ENCODE measurements at regions not wholly inside any gene's neighbourhood (a gene's known extent, or its start where the extent isn't known, plus 50 kb on each side); places are given as distances from the start of the nearest gene placed in this dataset.

- Mint-ChIP-seq H3K27ac (ENCODE audit: unreplicated experiment) (no peak overlapping the region), H3K4me1 (ENCODE audit: unreplicated experiment) (peaks cover 14% of the 10 kb centered on the region), H3K9me3 (ENCODE audit: unreplicated experiment) (no peaks in the 10 kb centered on the region), H3K4me3 (ENCODE audit: unreplicated experiment) (no peak overlapping the region), H3K36me3 (ENCODE audit: unreplicated experiment) (no peaks in the 10 kb centered on the region), H3K27me3 (ENCODE audit: unreplicated experiment) (no peaks in the 10 kb centered on the region)
- no peak for TF ChIP-seq CTCF (IDR thresholded peaks at IDR 0.05)
- DNase-seq (ENCODE audit: extremely low spot score, unreplicated experiment) = no peak
Observed at GRCh38 chr20:50373674-50374286, 136.4 kb upstream of the PTPN1 start.

GRCh38 chr20:50374541-50375078, 135.6 kb upstream of the PTPN1 start:
- H3K36me3 Mint-ChIP-seq (ENCODE audit: unreplicated experiment) = no peaks in the 10 kb centered on the region
- peaks cover 18% of the 10 kb centered on the region for H3K4me1 Mint-ChIP-seq (ENCODE audit: unreplicated experiment)
- no peak for TF ChIP-seq CTCF (IDR thresholded peaks at IDR 0.05)
- no peaks in the 10 kb centered on the region for H3K9me3 Mint-ChIP-seq (ENCODE audit: unreplicated experiment)
- no peak for DNase-seq (ENCODE audit: extremely low spot score, unreplicated experiment)
- no peaks in the 10 kb centered on the region for H3K27me3 Mint-ChIP-seq (ENCODE audit: unreplicated experiment)
- no peak overlapping the region for H3K4me3 Mint-ChIP-seq (ENCODE audit: unreplicated experiment)
- H3K27ac Mint-ChIP-seq (ENCODE audit: unreplicated experiment) = no peak overlapping the region

GRCh38 chr20:50376179-50376887, 133.8 kb upstream of the PTPN1 start:
- no peak overlapping the region for H3K27ac Mint-ChIP-seq (ENCODE audit: unreplicated experiment)
- TF ChIP-seq CTCF (IDR thresholded peaks at IDR 0.05) = no peak
- H3K4me3 Mint-ChIP-seq (ENCODE audit: unreplicated experiment) = no peak overlapping the region
- no peak for DNase-seq (ENCODE audit: extremely low spot score, unreplicated experiment)
- H3K36me3 Mint-ChIP-seq (ENCODE audit: unreplicated experiment) = no peaks in the 10 kb centered on the region
- no peaks in the 10 kb centered on the region for H3K27me3 Mint-ChIP-seq (ENCODE audit: unreplicated experiment)
- H3K9me3 Mint-ChIP-seq (ENCODE audit: unreplicated experiment) = no peaks in the 10 kb centered on the region
- peaks cover 18% of the 10 kb centered on the region for H3K4me1 Mint-ChIP-seq (ENCODE audit: unreplicated experiment)

- Mint-ChIP-seq H3K27me3 (ENCODE audit: unreplicated experiment) (no peaks in the 10 kb centered on the region), H3K27ac (ENCODE audit: unreplicated experiment) (no peak overlapping the region), H3K36me3 (ENCODE audit: unreplicated experiment) (no peaks in the 10 kb centered on the region), H3K4me1 (ENCODE audit: unreplicated experiment) (peaks cover 18% of the 10 kb centered on the region), H3K9me3 (ENCODE audit: unreplicated experiment) (no peaks in the 10 kb centered on the region), H3K4me3 (ENCODE audit: unreplicated experiment) (no peak overlapping the region)
- DNase-seq (ENCODE audit: extremely low spot score, unreplicated experiment) = no peak
- no peak for TF ChIP-seq CTCF (IDR thresholded peaks at IDR 0.05)
Observed at GRCh38 chr20:50376888-50377459, 133.2 kb upstream of the PTPN1 start.
